Keratinocyte (primary cell): ENCODE measurements at regions not wholly inside any gene's neighbourhood (a gene's known extent, or its start where the extent isn't known, plus 50 kb on each side); places are given as distances from the start of the nearest gene placed in this dataset.

ENCODE experiments used
- DNase-seq: peaks from one replicate; pipeline ENCODE4 v3.0.0-alpha.2; 2011; ENCODE audit warnings: low read depth, missing footprints, low spot score
- FAIRE-seq: peaks from 2 replicates; lab custom pipeline; 2011; peaks lifted over from hg19 to GRCh38; lab: Jason Lieb, UNC
- H2AFZ ChIP-seq: 2 replicates; pipeline ENCODE4 v1.6.0; 2012; ENCODE audit warnings: low read length, control low read depth, inconsistent platforms; ENCODE audit not compliant: control insufficient read depth
- H3K27ac ChIP-seq: 2 replicates; pipeline ENCODE4 v1.5.1; 2011; ENCODE audit warnings: low read length; ENCODE audit not compliant: control insufficient read depth, insufficient read depth
- H3K27me3 ChIP-seq: 3 replicates; pipeline ENCODE4 v1.6.0; 2011; ENCODE audit warnings: low read length; ENCODE audit not compliant: control insufficient read depth, insufficient read depth; ENCODE audit errors: extremely low read depth
- H3K36me3 ChIP-seq, 2 experiments: 2 replicates in 1 of 2; 3 replicates in 1 of 2; pipeline ENCODE4 v1.5.1; 2011; ENCODE audit warnings: low read length in 2 of 2, mild to moderate bottlenecking in 1 of 2; ENCODE audit not compliant: control insufficient read depth in 2 of 2, insufficient read depth in 2 of 2; ENCODE audit errors: extremely low read depth in 1 of 2
- H3K4me1 ChIP-seq: 3 replicates; pipeline ENCODE4 v1.5.1; 2011; ENCODE audit warnings: low read length; ENCODE audit not compliant: control insufficient read depth, insufficient read depth; ENCODE audit errors: extremely low read depth
- H3K4me2 ChIP-seq: 3 replicates; pipeline ENCODE4 v1.6.0; 2011; ENCODE audit warnings: low read depth, low read length; ENCODE audit not compliant: control insufficient read depth, insufficient read depth; ENCODE audit errors: extremely low read depth
- H3K4me3 ChIP-seq, 3 experiments: fragments of 200-600 bp in 1 of 3; sonication (generic) in 1 of 3; 2 replicates in 2 of 3; 3 replicates in 1 of 3; pipeline ENCODE4 v1.5.1; 2011 to 2016; ENCODE audit warnings: low read length in 3 of 3, mild to moderate bottlenecking in 3 of 3, control low read depth in 2 of 3, inconsistent platforms in 1 of 3, low read depth in 1 of 3, mixed read lengths in 1 of 3, mixed run types in 1 of 3, moderate library complexity in 1 of 3; ENCODE audit not compliant: control insufficient read depth in 2 of 3, insufficient read depth in 2 of 3; ENCODE audit errors: extremely low read depth in 1 of 3
- H3K79me2 ChIP-seq: 2 replicates; pipeline ENCODE4 v1.6.0; 2012; ENCODE audit warnings: low read length; ENCODE audit not compliant: control insufficient read depth, insufficient read depth
- H3K9ac ChIP-seq: 3 replicates; pipeline ENCODE4 v1.6.0; 2011; ENCODE audit warnings: low read length; ENCODE audit not compliant: control insufficient read depth, insufficient read depth; ENCODE audit errors: extremely low read depth
- H3K9me1 ChIP-seq: 3 replicates; pipeline ENCODE4 v1.6.0; 2011; ENCODE audit warnings: low read length; ENCODE audit not compliant: control insufficient read depth, insufficient read depth; ENCODE audit errors: extremely low read depth
- H3K9me3 ChIP-seq: 2 replicates; pipeline ENCODE4 v1.5.1; 2012; ENCODE audit warnings: low read depth, low read length; ENCODE audit not compliant: control insufficient read depth
- H4K20me1 ChIP-seq: 3 replicates; pipeline ENCODE4 v1.6.0; 2011; ENCODE audit warnings: low read length; ENCODE audit not compliant: control insufficient read depth, insufficient read depth; ENCODE audit errors: extremely low read depth
- EZH2 ChIP-seq: IDR thresholded peaks from one replicate; pipeline ENCODE4 v1.6.1; 2012; ENCODE audit warnings: inconsistent platforms, mild to moderate bottlenecking, low read length, moderate library complexity
- dilution Hi-C: fragments of 300-500 bp; cut with MboI; formaldehyde crosslinking; loops from one replicate; pipeline ENCODE4 v1.7.0; 2020; ENCODE audit warnings: low sequenced_read_pairs; ENCODE audit not compliant: extremely low pct_ligation_motif_present
- TF ChIP-seq, protein P1 (sequence below), 3 experiments: IDR thresholded peaks in 1 of 3; conservative IDR thresholded peaks in 1 of 3; optimal IDR thresholded peaks in 1 of 3; 2 replicates in 2 of 3; 3 replicates in 1 of 3; pipeline versions ENCODE3 to v1.5.1; 2011; ENCODE audit warnings: low read length in 3 of 3, mild to moderate bottlenecking in 3 of 3, moderate library complexity in 2 of 3, control low read depth in 1 of 3, inconsistent platforms in 1 of 3; ENCODE audit not compliant: insufficient read depth in 2 of 3; ENCODE audit errors: extremely low read depth in 1 of 3

DNA sequence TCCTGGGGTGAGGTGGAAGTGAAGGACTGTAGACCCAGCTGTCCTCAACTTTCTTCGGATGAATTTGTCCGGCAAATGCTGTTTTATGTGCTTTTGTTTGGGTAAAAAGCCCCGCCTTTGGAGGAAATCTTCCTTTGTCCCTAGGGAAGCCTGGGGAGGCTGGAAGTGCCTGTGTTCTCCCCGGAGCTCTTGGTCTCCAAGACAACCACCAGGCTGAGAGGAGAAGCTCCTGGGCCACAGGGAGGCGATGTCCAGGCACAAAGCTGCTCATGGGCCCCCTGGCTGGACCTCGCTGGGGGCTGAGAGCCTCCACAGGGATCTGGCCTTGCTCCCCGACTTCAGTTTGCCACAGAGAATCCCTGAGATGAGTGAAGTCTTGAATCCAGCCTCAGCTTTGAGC is 293.1 kb upstream of the N4BP1 start:
- Histone ChIP-seq H3K4me3 (no peak overlapping the region), H3K27me3 (peaks cover 11% of the 10 kb centered on the region), H3K9ac (no peak overlapping the region), H3K27ac (no peak overlapping the region), H4K20me1 (no peaks in the 10 kb centered on the region), H3K79me2 (no peaks in the 10 kb centered on the region), H2AFZ (no peak overlapping the region), H3K9me1 (no peaks in the 10 kb centered on the region), H3K36me3 (no peaks in the 10 kb centered on the region), H3K4me1 (peaks cover 1% of the 10 kb centered on the region), H3K9me3 (no peaks in the 10 kb centered on the region), H3K4me2 (no peak overlapping the region)
- no peak for TF ChIP-seq EZH2
- TF ChIP-seq, protein P1, sequence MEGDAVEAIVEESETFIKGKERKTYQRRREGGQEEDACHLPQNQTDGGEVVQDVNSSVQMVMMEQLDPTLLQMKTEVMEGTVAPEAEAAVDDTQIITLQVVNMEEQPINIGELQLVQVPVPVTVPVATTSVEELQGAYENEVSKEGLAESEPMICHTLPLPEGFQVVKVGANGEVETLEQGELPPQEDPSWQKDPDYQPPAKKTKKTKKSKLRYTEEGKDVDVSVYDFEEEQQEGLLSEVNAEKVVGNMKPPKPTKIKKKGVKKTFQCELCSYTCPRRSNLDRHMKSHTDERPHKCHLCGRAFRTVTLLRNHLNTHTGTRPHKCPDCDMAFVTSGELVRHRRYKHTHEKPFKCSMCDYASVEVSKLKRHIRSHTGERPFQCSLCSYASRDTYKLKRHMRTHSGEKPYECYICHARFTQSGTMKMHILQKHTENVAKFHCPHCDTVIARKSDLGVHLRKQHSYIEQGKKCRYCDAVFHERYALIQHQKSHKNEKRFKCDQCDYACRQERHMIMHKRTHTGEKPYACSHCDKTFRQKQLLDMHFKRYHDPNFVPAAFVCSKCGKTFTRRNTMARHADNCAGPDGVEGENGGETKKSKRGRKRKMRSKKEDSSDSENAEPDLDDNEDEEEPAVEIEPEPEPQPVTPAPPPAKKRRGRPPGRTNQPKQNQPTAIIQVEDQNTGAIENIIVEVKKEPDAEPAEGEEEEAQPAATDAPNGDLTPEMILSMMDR (optimal IDR thresholded peaks at IDR 0.05 in 1 of 3, IDR thresholded peaks at IDR 0.05 in 1 of 3, conservative IDR thresholded peaks at IDR 0.05 in 1 of 3; ENCODE audit: extremely low read depth in 1 of 3, insufficient read depth in 2 of 3, low read length in 3 of 3) = no peak
- dilution Hi-C loops = no loop called here
- DNase-seq (no peak), FAIRE-seq (no peak)

GRCh38 chr16:48901712-48902374 is 291.9 kb upstream of the N4BP1 start:
- Histone ChIP-seq H3K9me3 (no peaks in the 10 kb centered on the region), H3K4me3 (no peak overlapping the region), H2AFZ (no peak overlapping the region), H4K20me1 (no peaks in the 10 kb centered on the region), H3K4me2 (no peak overlapping the region), H3K27ac (no peak overlapping the region), H3K79me2 (no peaks in the 10 kb centered on the region), H3K9me1 (no peaks in the 10 kb centered on the region), H3K36me3 (no peaks in the 10 kb centered on the region), H3K27me3 (peaks cover 11% of the 10 kb centered on the region), H3K4me1 (no peaks in the 10 kb centered on the region), H3K9ac (no peak overlapping the region)
- DNase-seq (no peak), FAIRE-seq (no peak)
- TF ChIP-seq EZH2 = no peak
- TF ChIP-seq, protein P1 (optimal IDR thresholded peaks at IDR 0.05 in 1 of 3, IDR thresholded peaks at IDR 0.05 in 1 of 3, conservative IDR thresholded peaks at IDR 0.05 in 1 of 3; ENCODE audit: extremely low read depth in 1 of 3, insufficient read depth in 2 of 3, low read length in 3 of 3) = peak in 2 of 3 experiments; percentile 26 to 30
- dilution Hi-C loops = no loop called here
